Activated CD8-positive, alpha-beta T cell treated with anti-CD3 and anti-CD28 coated beads, Interleukin-2, amount 10 ng/mL, durations not matched to agents 7 days and 5 days (primary cell): ENCODE measurements at regions not wholly inside any gene's neighbourhood (a gene's known extent, or its start where the extent isn't known, plus 50 kb on each side); places are given as distances from the start of the nearest gene placed in this dataset.

Source experiments
- ATAC-seq: fragments of 150-1000 bp; cut with Tn5 transposase; one replicate; pipeline ENCODE4 v1.10.0; 2021; ENCODE audit warnings: moderate library complexity
- CTCF ChIA-PET: fragments of 350-600 bp; sonication (Branson Sonifier 250); formaldehyde crosslinking; loops from one replicate; lab custom pipeline; 2021; ENCODE audit warnings: antibody characterized with exemption; lab: Charles Lee
- POLR2A ChIA-PET: fragments of 350-600 bp; sonication (Branson Sonifier 250); formaldehyde crosslinking; loops from one replicate; lab custom pipeline; 2021; ENCODE audit warnings: antibody characterized with exemption; lab: Charles Lee
- DNase-seq: peaks from one replicate; pipeline ENCODE4 v3.0.0-alpha.2; 2020
- H3K27ac Mint-ChIP-seq: one replicate; pipeline ENCODE4 v1.8.0; 2021; ENCODE audit warnings: mild to moderate bottlenecking, mixed read lengths
- H3K27me3 Mint-ChIP-seq: one replicate; pipeline ENCODE4 v1.8.0; 2021; ENCODE audit warnings: low read depth, mixed read lengths
- H3K36me3 Mint-ChIP-seq: one replicate; pipeline ENCODE4 v1.8.0; 2021; ENCODE audit warnings: low read depth, mixed read lengths
- H3K4me1 Mint-ChIP-seq: one replicate; pipeline ENCODE4 v1.8.0; 2021; ENCODE audit warnings: low read depth, mixed read lengths
- H3K4me3 Mint-ChIP-seq: one replicate; pipeline ENCODE4 v1.8.0; 2021; ENCODE audit warnings: mild to moderate bottlenecking, mixed read lengths
- H3K9me3 Mint-ChIP-seq: one replicate; pipeline ENCODE4 v1.8.0; 2022; ENCODE audit warnings: mixed read lengths; ENCODE audit not compliant: insufficient read depth

GRCh38 chr5:159409801-159410200, 79.5 kb upstream of the IL12B start:
- Mint-ChIP-seq H3K4me3 (peak overlapping the region; percentile 18), H3K36me3 (peaks cover 24% of the 10 kb centered on the region), H3K27me3 (peaks cover 20% of the 10 kb centered on the region), H3K9me3 (peaks cover 5% of the 10 kb centered on the region), H3K27ac (peak overlapping the region; percentile 9), H3K4me1 (peaks cover 63% of the 10 kb centered on the region)
- CTCF ChIA-PET: interaction anchor here (1.1 to 5.3 kb wide), 9 partner anchors 9 to 253 kb away, joined by 3 to 36 read pairs (median 4); no protein-coding TSS in a partner anchor
- ATAC-seq (peak; percentile 12), DNase-seq (peak; percentile 55)
- POLR2A ChIA-PET: interaction anchor here (0.6 kb wide), 1 partner anchor 1803 kb away, joined by 3 read pairs; no protein-coding TSS in a partner anchor

GRCh38 chr5:159410480-159410879, 80.2 kb upstream of the IL12B start:
- POLR2A ChIA-PET: interaction anchor here (0.6 to 1.1 kb wide), 2 partner anchors 73 to 1804 kb away, joined by 3 read pairs; no protein-coding TSS in a partner anchor
- DNase-seq: no peak
- CTCF ChIA-PET: interaction anchor here (1.1 to 5.3 kb wide), 8 partner anchors 10 to 254 kb away, joined by 3 to 36 read pairs (median 4); no protein-coding TSS in a partner anchor
- peaks cover 65% of the 10 kb centered on the region for H3K4me1 Mint-ChIP-seq
- peaks cover 5% of the 10 kb centered on the region for H3K9me3 Mint-ChIP-seq
- H3K27me3 Mint-ChIP-seq: peaks cover 18% of the 10 kb centered on the region
- H3K36me3 Mint-ChIP-seq: peaks cover 24% of the 10 kb centered on the region
- peak overlapping the region; percentile 5 for H3K27ac Mint-ChIP-seq
- no peak overlapping the region for H3K4me3 Mint-ChIP-seq
- ATAC-seq: no peak

- peaks cover 62% of the 10 kb centered on the region for H3K4me1 Mint-ChIP-seq
- peaks cover 18% of the 10 kb centered on the region for H3K27me3 Mint-ChIP-seq
- H3K36me3 Mint-ChIP-seq: peaks cover 24% of the 10 kb centered on the region
- peak overlapping the region; percentile 31 for H3K27ac Mint-ChIP-seq
- ATAC-seq (no peak), DNase-seq (no peak)
- ChIA-PET CTCF (interaction anchor here (1.0 to 5.3 kb wide), 8 partner anchors 16 to 576 kb away, joined by 3 to 36 read pairs (median 6); no protein-coding TSS in a partner anchor), POLR2A (interaction anchor here (1.1 to 2.8 kb wide), 3 partner anchors 16 to 73 kb away, joined by 3 to 21 read pairs (median 12); no protein-coding TSS in a partner anchor)
- peaks cover 5% of the 10 kb centered on the region for H3K9me3 Mint-ChIP-seq
- peak overlapping the region; percentile 4 for H3K4me3 Mint-ChIP-seq
Observed at GRCh38 chr5:159411115-159411514, 80.8 kb upstream of the IL12B start.

- ATAC-seq (peak; percentile 94), DNase-seq (peak; percentile 92)
- peaks cover under 1% of the 10 kb centered on the region for H3K9me3 Mint-ChIP-seq
- peaks cover 23% of the 10 kb centered on the region for H3K36me3 Mint-ChIP-seq
- peak overlapping the region; percentile 60 for H3K4me3 Mint-ChIP-seq
- POLR2A ChIA-PET: interaction anchor here (1.0 to 2.8 kb wide), 6 partner anchors 11 to 205 kb away, joined by 3 to 21 read pairs (median 6); no protein-coding TSS in a partner anchor
- peaks cover 62% of the 10 kb centered on the region for H3K4me1 Mint-ChIP-seq
- H3K27me3 Mint-ChIP-seq: peaks cover 9% of the 10 kb centered on the region
- CTCF ChIA-PET: interaction anchor here (0.7 to 5.3 kb wide), 10 partner anchors 15 to 597 kb away, joined by 3 to 36 read pairs (median 4); partner anchors contain the start of gene TTC1
- peak overlapping the region; percentile 91 for H3K27ac Mint-ChIP-seq
Observed at GRCh38 chr5:159412284-159413046, 82.2 kb upstream of the IL12B start.

GRCh38 chr5:159414021-159414420, 83.7 kb upstream of the IL12B start:
- CTCF ChIA-PET: no interaction called here

GRCh38 chr5:159415301-159415937, 85.1 kb upstream of the IL12B start:
- no peak for DNase-seq
- ChIA-PET POLR2A (no interaction called here), CTCF (no interaction called here)
- Mint-ChIP-seq H3K4me3 (no peak overlapping the region), H3K4me1 (peaks cover 42% of the 10 kb centered on the region), H3K36me3 (peaks cover 13% of the 10 kb centered on the region), H3K27ac (no peak overlapping the region), H3K9me3 (peaks cover under 1% of the 10 kb centered on the region), H3K27me3 (peaks cover 6% of the 10 kb centered on the region)
- no peak for ATAC-seq

More at GRCh38 chr5:159414021-159414420, 83.7 kb upstream of the IL12B start:
- ATAC-seq (no peak), DNase-seq (no peak)
- Mint-ChIP-seq H3K27me3 (peaks cover 3% of the 10 kb centered on the region), H3K36me3 (peaks cover 17% of the 10 kb centered on the region), H3K9me3 (no peaks in the 10 kb centered on the region), H3K4me3 (no peak overlapping the region), H3K27ac (no peak overlapping the region), H3K4me1 (peaks cover 56% of the 10 kb centered on the region)
- POLR2A ChIA-PET: no interaction called here

GRCh38 chr5:159416438-159416837, 86.2 kb upstream of the IL12B start:
- Mint-ChIP-seq H3K27me3 (peaks cover 6% of the 10 kb centered on the region), H3K4me1 (peaks cover 32% of the 10 kb centered on the region), H3K27ac (no peak overlapping the region), H3K9me3 (peaks cover 3% of the 10 kb centered on the region), H3K36me3 (peaks cover 3% of the 10 kb centered on the region), H3K4me3 (no peak overlapping the region)
- ChIA-PET CTCF (no interaction called here), POLR2A (no interaction called here)
- DNase-seq (no peak), ATAC-seq (no peak)

GRCh38 chr5:159417170-159417569, 86.9 kb upstream of the IL12B start:
- ChIA-PET CTCF (no interaction called here), POLR2A (no interaction called here)
- Mint-ChIP-seq H3K27me3 (peaks cover 6% of the 10 kb centered on the region), H3K4me3 (no peak overlapping the region), H3K36me3 (peaks cover 3% of the 10 kb centered on the region), H3K9me3 (peaks cover 3% of the 10 kb centered on the region), H3K27ac (no peak overlapping the region), H3K4me1 (peaks cover 25% of the 10 kb centered on the region)
- DNase-seq (no peak), ATAC-seq (no peak)

- POLR2A ChIA-PET: no interaction called here
- ATAC-seq (no peak), DNase-seq (no peak)
- H3K36me3 Mint-ChIP-seq: no peaks in the 10 kb centered on the region
- peaks cover 14% of the 10 kb centered on the region for H3K27me3 Mint-ChIP-seq
- peaks cover 3% of the 10 kb centered on the region for H3K9me3 Mint-ChIP-seq
- H3K4me1 Mint-ChIP-seq: peaks cover 5% of the 10 kb centered on the region
- CTCF ChIA-PET: no interaction called here
- H3K27ac Mint-ChIP-seq: no peak overlapping the region
- H3K4me3 Mint-ChIP-seq: no peak overlapping the region
Observed at GRCh38 chr5:159419576-159419975, 89.3 kb upstream of the IL12B start.

- DNase-seq: no peak
- H3K27me3 Mint-ChIP-seq: peaks cover 13% of the 10 kb centered on the region
- no peaks in the 10 kb centered on the region for H3K4me1 Mint-ChIP-seq
- H3K36me3 Mint-ChIP-seq: no peaks in the 10 kb centered on the region
- no peak overlapping the region for H3K4me3 Mint-ChIP-seq
- no peak for ATAC-seq
- CTCF ChIA-PET: interaction anchor here (1.9 kb wide), 1 partner anchor 11 kb away, joined by 4 read pairs; no protein-coding TSS in a partner anchor
- H3K27ac Mint-ChIP-seq: no peak overlapping the region
- POLR2A ChIA-PET: no interaction called here
- H3K9me3 Mint-ChIP-seq: peaks cover 3% of the 10 kb centered on the region
Observed at GRCh38 chr5:159420940-159421339, 90.7 kb upstream of the IL12B start.

GRCh38 chr5:159422361-159422760, 92.1 kb upstream of the IL12B start:
- POLR2A ChIA-PET: no interaction called here

More at GRCh38 chr5:159422361-159422760, 92.1 kb upstream of the IL12B start:
- CTCF ChIA-PET: interaction anchor here (0.9 kb wide), 1 partner anchor 23 kb away, joined by 3 read pairs; no protein-coding TSS in a partner anchor
- Mint-ChIP-seq H3K4me3 (no peak overlapping the region), H3K4me1 (peaks cover 12% of the 10 kb centered on the region), H3K36me3 (no peaks in the 10 kb centered on the region), H3K27ac (no peak overlapping the region), H3K9me3 (peaks cover 3% of the 10 kb centered on the region), H3K27me3 (peaks cover 14% of the 10 kb centered on the region)
- no peak for ATAC-seq
- DNase-seq: no peak
